ENCODE measurements at regions not wholly inside any gene's neighbourhood (a gene's known extent, or its start where the extent isn't known, plus 50 kb on each side); places are given as distances from the start of the nearest gene placed in this dataset.
"Not testable (repeated sequence)": the region's sequence is repeated elsewhere in the genome, so short reads cannot be mapped to it uniquely, and the experiment has no call there.

GRCh38 chr21:27909487-27909886 is 942.6 kb upstream of the ADAMTS5 start:
- intact Hi-C loops (cut with DNase I); DNase-seq: not testable (repeated sequence)

GRCh38 chr21:27908816-27909215 is 941.9 kb upstream of the ADAMTS5 start:
- DNase-seq; intact Hi-C loops (cut with DNase I): not testable (repeated sequence)

- intact Hi-C loops (cut with DNase I); DNase-seq: not testable (repeated sequence)
Measured at GRCh38 chr21:27902904-27903303, 936.0 kb upstream of the ADAMTS5 start.

- intact Hi-C loops (cut with DNase I); DNase-seq: not testable (repeated sequence)
Measured at GRCh38 chr21:27893619-27894018, 926.7 kb upstream of the ADAMTS5 start.

GRCh38 chr21:27891495-27891894 is 924.6 kb upstream of the ADAMTS5 start:
- intact Hi-C loops (cut with DNase I); DNase-seq: not testable (repeated sequence)

GRCh38 chr21:27887808-27888455 is 921.0 kb upstream of the ADAMTS5 start:
- intact Hi-C loops (cut with DNase I) = not testable (repeated sequence)

GRCh38 chr21:27885296-27885711 is 918.4 kb upstream of the ADAMTS5 start:
- intact Hi-C loops (cut with DNase I) = no loop called here
- peak in 3 of 10 donors; percentile 52 to 77 (median 74) for DNase-seq

More at GRCh38 chr21:27887808-27888455, 921.0 kb upstream of the ADAMTS5 start:
- not testable (repeated sequence) for DNase-seq

GRCh38 chr21:27881331-27881730 is 914.4 kb upstream of the ADAMTS5 start:
- DNase-seq; intact Hi-C loops (cut with DNase I): not testable (repeated sequence)

- intact Hi-C loops (cut with DNase I); DNase-seq: not testable (repeated sequence)
Measured at GRCh38 chr21:27872411-27872810, 905.5 kb upstream of the ADAMTS5 start.

GRCh38 chr21:27870755-27871154 is 903.9 kb upstream of the ADAMTS5 start:
- intact Hi-C loops (cut with DNase I); DNase-seq: not testable (repeated sequence)

GRCh38 chr21:27860314-27860955 is 893.5 kb upstream of the ADAMTS5 start:
- DNase-seq; intact Hi-C loops (cut with DNase I): not testable (repeated sequence)

GRCh38 chr21:27858053-27858825 is 891.4 kb upstream of the ADAMTS5 start:
- DNase-seq; intact Hi-C loops (cut with DNase I): not testable (repeated sequence)

- intact Hi-C loops (cut with DNase I); DNase-seq: not testable (repeated sequence)
Measured at GRCh38 chr21:27856988-27857387, 890.1 kb upstream of the ADAMTS5 start.

GRCh38 chr21:27841084-27841672 is 874.3 kb upstream of the ADAMTS5 start:
- intact Hi-C loops (cut with DNase I) = no loop called here

GRCh38 chr21:27840262-27840661 is 873.4 kb upstream of the ADAMTS5 start:
- DNase-seq = no peak
- intact Hi-C loops (cut with DNase I) = no loop called here

More at GRCh38 chr21:27841084-27841672, 874.3 kb upstream of the ADAMTS5 start:
- no peak for DNase-seq

- intact Hi-C loops (cut with DNase I) = no loop called here
- DNase-seq = no peak
Measured at GRCh38 chr21:27839512-27840115, 872.7 kb upstream of the ADAMTS5 start.

GRCh38 chr21:27838573-27838972 is 871.7 kb upstream of the ADAMTS5 start:
- intact Hi-C loops (cut with DNase I) = no loop called here
- no peak for DNase-seq

GRCh38 chr21:27837936-27838335 is 871.0 kb upstream of the ADAMTS5 start:
- DNase-seq = no peak

GRCh38 chr21:27833298-27833697 is 866.4 kb upstream of the ADAMTS5 start:
- intact Hi-C loops (cut with DNase I) = no loop called here
- DNase-seq = no peak

More at GRCh38 chr21:27837936-27838335, 871.0 kb upstream of the ADAMTS5 start:
- intact Hi-C loops (cut with DNase I) = no loop called here

Data from posterior cingulate gyrus (tissue), 11 donors.